HG03432 (cell line): ENCODE measurements at regions not wholly inside any gene's neighbourhood (a gene's known extent, or its start where the extent isn't known, plus 50 kb on each side); places are given as distances from the start of the nearest gene placed in this dataset.

Source experiments
- ATAC-seq: cut with Tn5 transposase; IDR thresholded peaks from one replicate; pipeline ENCODE4 v1.9.1; 2021; ENCODE audit warnings: mild to moderate bottlenecking, moderate library complexity; ENCODE audit not compliant: unreplicated experiment

DNA sequence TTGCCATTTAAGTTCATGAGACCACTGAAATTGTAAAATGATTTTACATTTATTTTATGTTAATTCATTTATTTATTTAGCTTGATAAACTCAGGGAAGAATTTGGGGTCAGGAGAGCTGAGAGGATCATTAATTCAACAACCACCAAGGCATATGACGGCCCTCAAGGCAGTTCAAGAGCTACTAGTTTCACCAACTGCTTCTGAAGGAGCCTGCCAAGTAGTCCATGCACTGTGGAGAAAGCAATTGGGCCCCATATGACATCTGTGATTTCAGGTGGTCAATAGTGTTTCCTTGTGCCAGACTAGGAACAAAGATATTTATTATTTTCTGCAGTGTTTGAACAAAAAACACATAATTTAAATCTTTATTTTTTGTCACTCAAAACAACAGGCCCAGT is 236.4 kb downstream of the CASP12 start:
- ATAC-seq: no peak

DNA sequence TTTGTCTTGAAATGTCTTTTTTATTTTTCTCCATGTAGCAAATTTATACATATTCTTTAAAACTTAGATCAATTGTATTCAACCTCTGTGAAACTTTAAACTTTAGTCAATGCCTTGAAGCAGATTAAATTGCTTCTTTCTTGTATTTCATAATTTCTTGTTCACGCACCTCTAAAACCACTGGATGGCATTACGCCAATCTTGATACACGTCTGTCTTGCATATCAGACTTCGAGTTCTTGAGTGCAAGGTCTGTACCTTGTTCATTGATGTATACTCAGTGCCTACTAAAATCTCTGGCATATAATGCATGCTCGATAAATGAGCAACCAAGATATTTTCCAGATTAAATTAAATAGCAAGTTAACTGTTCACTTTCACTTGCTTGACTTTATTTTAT is 236.8 kb downstream of the CASP12 start:
- no peak for ATAC-seq

DNA sequence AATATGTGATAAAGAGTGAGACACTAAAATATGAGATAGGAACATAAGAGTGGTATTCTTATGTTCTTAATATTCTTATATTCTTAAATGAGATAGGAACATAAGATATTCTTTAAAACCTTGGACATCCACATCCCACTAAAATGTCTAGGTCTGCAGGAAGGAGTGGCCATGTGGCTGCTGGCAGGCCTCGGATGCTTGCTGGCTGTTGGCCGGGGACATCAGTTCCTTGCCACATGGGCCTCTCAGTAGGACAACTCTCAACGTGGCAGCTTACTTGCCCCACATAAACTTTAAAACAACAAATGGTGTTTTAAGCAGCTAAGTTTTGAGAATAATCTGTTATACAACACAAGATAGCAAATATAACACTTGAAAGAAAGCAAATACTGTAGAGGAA is 240.1 kb downstream of the CASP12 start:
- no peak for ATAC-seq

DNA sequence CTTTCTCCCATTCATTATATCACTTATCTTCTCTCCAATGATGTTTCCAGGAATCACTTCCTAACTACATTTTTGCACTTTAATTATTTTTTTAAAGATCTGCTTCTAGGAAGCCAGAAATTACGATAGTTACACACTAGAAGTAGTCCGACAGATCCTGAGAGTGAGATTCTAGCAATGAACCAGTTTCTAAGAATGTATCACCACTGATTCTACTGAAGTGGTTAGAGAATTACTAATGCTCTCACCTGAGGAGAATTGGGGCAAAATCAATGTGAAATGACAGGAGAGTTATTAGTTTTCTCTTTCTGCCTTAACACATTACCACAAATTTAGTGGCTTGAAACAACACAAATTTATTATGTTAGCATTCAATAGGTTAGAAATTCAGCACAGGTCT is 241.2 kb downstream of the CASP12 start:
- no peak for ATAC-seq

DNA sequence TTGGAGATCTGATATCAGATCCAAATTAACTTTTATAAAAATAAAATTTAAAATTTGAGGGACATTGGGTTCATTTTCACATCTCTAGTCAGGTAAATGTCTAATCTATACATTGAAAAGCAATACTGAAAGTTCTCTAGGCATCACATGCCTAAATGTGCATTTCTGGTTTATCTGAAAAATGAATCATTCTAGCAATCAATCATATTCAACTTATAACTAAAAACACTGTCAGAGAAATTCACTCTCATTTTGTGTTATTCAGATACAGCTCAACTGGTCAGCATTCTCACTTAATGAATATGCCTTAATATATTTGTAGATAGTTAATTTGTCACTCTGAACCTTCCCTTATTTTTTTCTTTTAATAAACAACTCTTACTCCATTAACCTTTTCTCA is 243.2 kb downstream of the CASP12 start:
- ATAC-seq: no peak

DNA sequence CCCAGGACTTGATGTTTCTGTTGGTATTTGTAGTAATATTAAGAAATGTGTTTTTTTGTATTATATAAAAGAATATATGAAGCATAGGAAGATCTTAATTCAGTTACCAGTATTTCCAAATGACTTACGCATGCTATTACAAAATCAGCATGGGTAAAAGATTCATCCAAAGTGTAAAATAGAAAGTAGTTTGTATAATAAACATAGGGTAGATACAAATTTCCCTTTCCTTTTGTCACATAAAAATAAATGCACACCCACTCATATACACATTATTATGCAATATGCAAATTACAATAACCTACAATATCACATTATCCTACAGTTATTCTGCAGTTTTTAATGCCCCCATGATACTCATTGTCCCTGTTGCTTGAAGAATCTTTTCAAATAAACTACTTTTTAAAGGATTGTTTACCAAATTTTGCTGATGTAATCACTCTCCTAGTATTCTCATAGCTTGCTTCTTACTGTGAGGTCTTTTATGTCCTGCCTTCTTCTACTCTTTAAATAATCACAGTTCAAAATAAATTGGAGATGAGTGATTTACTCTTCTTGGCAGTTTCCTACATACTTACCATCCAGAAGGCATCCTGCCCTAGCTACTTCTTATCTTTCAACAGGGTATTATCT is 244.0 kb downstream of the CASP12 start:
- ATAC-seq: no peak

DNA sequence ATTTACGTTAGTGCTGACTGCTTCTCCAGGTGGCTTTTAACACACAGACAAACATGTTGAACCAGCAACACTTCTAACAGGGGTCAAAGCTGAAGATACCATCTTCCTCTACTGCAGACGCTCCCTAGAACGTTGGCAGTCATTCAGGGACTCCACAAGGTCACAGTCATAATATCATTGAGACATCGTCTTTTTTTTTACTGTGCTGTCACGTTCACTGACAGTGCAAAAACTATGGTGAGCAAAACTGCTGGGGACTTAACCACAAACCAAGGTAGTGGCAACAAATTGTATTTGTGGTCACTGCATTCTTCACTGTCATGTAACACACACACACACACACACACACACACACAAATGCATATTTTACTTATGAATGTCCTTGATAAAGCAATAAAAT is 244.9 kb downstream of the CASP12 start:
- no peak for ATAC-seq

DNA sequence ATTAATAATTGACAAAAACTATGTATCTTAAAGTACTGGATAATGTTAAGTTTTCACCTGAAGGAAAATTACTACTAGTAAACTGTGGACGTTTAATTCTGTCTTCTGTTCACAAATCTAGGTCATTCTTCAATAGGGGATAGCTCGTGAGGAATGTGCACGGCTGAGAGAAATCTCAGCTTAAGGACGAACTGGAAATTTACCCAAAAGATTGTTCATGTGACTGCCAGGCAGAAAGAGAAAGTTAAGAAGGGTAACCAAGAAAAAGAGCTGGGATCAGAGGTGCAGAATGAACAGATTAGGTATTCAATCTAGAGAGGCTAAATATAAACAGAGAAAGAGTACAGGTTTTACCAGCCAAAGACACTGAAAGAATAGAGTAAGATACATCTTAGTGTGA is 245.3 kb downstream of the CASP12 start:
- no peak for ATAC-seq

DNA sequence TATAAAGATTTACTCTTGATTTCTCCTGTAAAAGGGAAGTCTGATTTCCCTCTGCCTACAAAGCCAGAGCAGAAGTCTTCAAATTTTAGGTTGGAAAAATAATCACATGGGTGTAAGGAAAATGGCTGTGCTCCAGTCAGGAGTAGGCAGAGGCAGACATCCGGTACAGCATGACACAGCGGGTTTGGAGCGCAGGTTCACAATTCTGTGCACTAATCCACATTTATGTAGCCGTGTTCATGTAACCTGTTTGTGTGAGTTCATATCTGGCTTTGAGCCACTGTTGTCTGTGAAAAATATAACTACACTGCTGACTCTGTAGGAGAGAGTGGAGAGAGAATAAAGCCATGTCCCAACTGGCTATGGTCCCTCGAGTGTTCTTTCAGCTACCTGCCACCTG is 248.0 kb downstream of the CASP12 start:
- no peak for ATAC-seq

DNA sequence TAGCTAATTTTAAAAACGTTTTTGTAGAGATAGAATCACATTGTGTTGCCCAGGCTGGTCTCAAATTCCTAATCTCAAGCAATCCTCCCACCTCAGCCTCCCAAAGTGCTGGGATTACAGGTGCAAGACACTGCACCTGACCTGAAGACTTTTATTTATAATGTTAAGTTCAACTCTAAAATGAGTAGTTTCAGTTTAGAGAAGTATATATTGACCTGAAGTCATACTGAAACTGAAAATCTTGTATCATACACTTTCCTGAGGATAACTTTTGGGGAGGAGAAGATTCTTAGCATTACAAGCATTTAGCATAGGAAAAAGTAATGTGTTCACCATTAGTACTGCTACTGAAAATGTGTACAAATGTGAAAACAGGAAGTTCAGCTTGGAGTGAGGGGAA is 249.3 kb downstream of the CASP12 start:
- no peak for ATAC-seq

DNA sequence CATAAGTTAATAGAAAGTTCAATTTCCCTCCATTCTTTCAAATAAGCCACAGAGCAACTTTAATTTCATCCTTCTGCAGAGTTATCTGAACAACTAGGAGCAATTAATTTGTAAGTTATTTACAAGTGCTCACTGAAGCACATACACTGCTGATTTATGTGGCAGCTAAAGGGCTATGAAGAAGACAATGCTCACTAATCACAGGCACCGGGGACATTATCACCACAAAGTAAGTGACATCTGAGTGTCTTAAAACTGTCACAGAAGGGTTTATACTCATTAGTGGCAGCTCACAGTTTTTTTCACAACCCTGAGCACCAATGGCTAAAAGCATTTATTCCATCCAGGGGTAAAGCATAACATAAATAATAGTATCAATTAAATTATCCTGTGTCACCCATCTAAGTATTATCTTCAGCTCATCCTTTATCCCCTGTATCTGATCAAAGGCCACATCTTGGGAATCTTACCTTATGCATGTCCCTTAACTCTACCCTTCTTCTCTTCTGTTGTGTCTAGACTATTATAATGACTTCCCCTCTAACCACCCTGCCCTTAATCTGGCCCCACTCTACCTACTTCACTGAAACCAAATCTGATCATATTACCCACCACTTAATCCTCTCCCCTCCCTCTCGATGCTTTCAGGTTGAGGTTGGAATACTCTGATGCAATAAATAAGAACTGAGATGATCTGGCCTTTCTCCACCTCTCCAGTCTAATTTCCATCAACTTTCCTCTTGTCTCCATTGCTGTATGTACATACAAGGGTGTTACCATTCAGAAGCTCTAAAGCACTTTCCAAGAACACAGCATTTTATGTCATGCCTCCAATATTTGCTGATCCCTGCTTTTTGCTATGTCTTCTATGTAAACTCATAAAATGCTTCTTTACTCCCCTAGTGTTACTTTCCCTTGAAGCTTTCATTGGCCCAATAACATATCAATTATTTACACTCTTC is 252.7 kb downstream of the CASP12 start:
- ATAC-seq: no peak

DNA sequence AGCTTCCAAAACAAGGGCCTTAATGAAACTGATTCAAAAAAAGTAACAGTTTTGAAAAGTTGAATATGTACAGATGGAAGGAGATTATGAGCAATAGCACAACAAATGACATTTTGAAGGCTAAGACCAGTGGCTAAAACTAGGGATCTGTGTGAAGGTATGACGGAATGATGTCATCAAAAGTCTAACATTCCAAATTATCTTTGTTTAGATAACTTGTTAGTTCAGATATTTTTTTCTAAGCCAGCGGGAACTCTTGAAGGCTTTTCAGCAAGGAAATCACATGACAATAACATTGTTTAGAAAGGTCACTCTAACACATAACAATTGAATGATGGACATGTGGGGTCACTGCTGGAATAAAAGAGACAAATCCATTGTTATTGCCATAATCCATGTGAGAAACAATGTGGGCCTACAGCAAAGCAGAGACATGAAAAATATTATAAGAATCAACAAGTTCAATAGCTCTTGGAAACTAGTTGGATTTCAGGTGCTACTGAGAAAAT is 260.5 kb downstream of the CASP12 start:
- no peak for ATAC-seq

DNA sequence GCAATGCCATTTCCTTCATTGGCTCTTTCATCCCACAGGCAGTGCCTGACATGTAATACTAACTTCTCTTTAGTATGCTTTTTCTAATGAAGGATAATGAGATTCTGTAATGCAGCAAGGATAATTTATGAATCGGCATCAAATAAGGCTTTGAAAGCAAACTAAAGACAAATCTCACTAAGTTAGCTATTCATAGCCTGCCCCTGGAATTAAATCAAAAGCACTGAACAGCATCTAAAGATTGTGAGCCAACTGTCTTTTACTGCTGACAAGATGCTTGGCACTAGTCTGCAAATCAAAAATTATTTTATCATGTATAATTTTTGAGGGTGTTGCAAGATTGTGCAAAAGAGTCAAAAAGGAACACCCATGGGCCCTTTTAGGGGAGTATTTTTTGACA is 265.0 kb downstream of the CASP12 start:
- no peak for ATAC-seq

DNA sequence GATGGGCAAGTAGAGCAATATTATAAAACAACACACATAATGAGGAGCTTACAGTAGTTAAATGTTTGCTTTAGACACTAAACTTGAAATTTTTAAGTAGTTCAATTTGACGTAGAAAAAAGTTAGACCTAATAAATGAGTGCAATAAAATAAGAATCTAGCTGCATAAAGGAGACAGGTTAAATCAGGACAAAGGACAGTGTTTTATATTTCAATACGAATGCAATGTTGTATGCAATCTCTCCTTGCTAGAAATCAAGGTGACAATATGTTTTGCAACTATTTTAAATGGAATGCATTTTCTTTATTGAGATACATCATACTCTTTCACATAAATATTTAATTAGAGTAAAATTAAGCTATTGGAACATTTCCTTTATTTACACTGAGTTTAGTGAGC is 267.9 kb downstream of the CASP12 start:
- no peak for ATAC-seq

DNA sequence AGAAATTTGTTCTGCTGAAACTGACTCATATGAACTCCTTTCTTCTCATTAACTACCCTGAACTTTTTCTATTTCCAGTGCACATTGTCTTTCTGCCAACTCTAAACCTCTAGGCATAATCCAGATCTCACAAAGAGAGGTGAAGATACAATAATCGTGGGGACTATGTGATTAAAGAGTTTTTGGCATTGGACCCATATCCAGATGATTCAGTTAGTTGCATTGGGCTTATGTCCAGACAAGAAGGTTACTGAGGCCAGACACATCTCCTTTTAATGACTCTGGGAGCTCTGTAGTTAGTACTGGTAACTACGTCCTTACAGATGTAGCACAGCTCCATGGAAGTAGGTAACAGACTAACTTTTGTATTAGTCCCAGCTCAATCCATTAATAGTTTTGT is 273.0 kb downstream of the CASP12 start:
- no peak for ATAC-seq

DNA sequence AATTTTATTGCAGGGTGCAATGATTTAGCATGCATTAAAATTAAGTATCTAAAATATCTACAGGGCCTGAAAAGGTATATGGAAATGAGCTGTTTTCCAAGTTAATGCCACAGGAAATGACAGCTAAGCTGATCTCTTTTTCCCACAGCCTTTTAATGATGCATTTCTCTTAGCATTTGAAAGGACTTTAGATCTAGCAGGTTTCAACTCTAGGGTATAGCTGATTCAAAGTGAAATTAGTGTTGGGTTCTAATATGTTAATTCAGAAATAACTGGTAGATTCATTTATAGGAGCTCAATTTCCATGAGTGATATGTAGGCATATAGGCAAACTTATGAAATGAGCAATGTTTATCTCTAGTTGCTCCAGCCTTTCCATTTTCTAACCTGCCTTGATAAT is 274.2 kb downstream of the CASP12 start:
- ATAC-seq: no peak

DNA sequence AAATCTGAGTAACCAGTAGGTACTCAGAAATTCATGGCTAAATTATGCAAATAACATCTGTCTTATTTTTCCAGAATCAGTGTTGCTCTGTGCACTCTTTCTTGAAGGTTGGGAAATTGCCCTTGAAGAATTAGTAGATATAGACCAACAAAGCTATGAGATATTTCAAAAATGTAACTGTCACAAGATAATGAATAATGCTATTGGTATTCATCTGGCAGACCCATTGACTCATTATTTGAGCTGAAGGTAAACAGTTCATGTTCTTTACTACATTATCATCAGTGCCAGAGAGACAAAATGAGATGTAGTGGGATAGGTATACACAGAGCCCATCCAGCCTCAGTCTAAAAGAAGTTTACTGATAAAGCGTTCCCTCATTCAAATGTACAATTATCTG is 274.7 kb downstream of the CASP12 start:
- ATAC-seq: no peak

DNA sequence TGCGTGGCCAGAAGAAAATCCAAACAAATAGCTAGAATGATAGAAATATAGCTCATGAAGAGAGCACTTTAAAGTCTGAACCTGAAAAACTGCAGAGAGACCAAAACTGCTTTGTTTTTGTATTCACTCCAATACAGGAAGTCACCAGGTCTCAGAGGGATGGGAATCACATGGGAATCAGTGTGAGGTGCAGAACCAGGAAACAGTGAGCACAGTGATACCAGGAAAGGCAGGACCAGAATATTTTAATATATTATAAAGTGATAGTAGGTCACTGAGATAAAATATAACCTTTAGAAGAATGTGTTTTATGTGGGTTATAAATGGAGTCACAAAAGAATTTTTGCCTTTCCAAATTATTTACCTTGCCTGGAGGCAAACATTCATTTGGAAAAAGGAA is 277.3 kb downstream of the CASP12 start:
- no peak for ATAC-seq

DNA sequence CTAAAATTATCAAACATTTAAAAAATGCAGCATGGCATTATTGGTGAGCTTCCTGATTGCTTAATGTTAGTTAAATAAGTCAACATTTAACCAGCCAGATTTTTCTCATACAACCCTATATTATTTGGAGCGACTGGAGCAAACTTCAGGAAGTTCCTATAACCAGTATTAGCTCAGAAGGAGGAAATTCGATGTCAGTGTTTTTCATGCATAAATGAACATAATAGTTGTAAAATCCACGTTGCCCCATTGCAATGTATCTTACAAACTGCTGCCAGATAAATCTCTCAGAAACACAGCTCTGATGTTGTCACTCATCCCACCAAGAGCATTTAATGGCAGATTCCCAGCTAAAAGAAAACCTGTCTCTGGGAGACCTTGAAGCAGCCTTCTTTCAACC is 278.5 kb downstream of the CASP12 start:
- ATAC-seq: no peak

DNA sequence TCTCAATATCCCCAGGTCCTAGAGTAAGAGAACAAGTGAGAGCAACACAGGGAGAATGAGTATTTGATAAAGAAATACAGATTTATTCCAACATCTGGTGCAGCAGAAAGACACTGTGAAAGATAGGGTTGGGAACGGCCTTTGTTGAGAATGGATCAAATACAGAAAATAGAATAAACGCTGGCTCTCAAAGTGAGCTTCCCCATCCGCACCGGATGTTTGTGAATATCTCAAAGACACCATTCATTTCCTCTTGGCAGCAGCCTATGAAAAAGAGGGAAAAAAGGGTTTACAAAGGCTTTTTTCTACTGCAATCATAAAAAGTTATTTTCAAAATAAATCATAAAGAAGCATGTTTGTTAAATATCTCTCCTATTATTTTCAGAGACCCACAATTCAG is 279.3 kb downstream of the CASP12 start:
- ATAC-seq: no peak

DNA sequence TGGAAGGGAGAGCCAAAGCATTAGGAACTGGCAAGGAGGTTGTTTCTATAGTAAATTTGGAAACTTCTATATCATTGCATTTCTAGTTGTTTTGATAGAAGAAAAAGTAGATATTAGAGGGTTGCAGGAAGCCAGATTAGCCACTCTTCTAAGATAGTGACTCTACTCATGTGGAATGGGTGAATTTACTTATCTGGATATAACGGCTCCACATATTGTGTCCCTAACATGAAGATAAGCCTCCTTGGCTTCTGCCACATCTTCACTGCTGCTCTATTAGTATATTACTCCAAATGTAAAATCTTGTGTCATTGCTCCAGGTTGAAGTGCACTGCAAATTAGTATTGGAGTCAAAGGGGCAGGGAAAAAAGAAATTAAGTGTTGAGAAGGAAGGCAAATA is 283.3 kb downstream of the CASP12 start:
- ATAC-seq: no peak

DNA sequence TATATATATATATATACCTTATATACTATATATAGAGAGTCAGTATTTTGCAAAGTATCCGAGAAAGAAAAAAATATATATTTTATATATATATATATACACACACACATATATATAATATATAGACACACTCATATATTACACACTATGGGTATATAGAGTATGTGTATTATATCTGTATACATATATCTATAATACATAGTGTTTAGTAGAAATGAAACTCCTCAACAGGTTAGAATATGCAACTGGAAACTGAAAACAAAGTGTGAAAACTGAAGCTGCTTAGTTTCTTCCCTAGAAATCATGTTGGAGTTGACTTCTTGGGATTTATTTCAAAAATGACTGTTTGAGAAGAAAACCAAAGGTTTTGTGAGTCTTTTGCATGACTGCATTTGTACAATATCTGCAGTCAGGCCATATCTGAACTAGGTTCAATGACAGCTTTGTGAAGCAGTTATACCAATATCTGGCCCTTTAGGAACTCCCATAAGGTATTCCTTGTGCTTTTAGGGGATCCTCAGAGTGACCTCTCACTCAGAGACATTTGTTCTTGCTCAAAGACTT is 284.1 kb downstream of the CASP12 start:
- no peak for ATAC-seq
